Endothelial cell (in vitro differentiated cells): ENCODE measurements at regions not wholly inside any gene's neighbourhood (a gene's known extent, or its start where the extent isn't known, plus 50 kb on each side); places are given as distances from the start of the nearest gene placed in this dataset.

ENCODE experiments used
- DNase-seq: peaks from one replicate; pipeline ENCODE4 v3.0.0; 2021; ENCODE audit warnings: low spot score
- H3K27ac Mint-ChIP-seq: one replicate; pipeline ENCODE4 v1.8.0; 2021; ENCODE audit warnings: mixed read lengths, inconsistent platforms; ENCODE audit not compliant: unreplicated experiment
- H3K27me3 Mint-ChIP-seq: one replicate; pipeline ENCODE4 v1.8.0; 2021; ENCODE audit warnings: mild to moderate bottlenecking, moderate library complexity, mixed read lengths, inconsistent platforms; ENCODE audit not compliant: unreplicated experiment
- H3K36me3 Mint-ChIP-seq: one replicate; pipeline ENCODE4 v1.8.0; 2021; ENCODE audit warnings: mild to moderate bottlenecking, low read depth, mixed read lengths, inconsistent platforms; ENCODE audit not compliant: unreplicated experiment
- H3K4me1 Mint-ChIP-seq: one replicate; pipeline ENCODE4 v1.8.0; 2021; ENCODE audit warnings: mild to moderate bottlenecking, mixed read lengths, inconsistent platforms; ENCODE audit not compliant: unreplicated experiment
- H3K4me3 Mint-ChIP-seq: one replicate; pipeline ENCODE4 v1.8.0; 2021; ENCODE audit warnings: mild to moderate bottlenecking, mixed read lengths, inconsistent platforms; ENCODE audit not compliant: unreplicated experiment
- H3K9me3 Mint-ChIP-seq: one replicate; pipeline ENCODE4 v1.8.0; 2021; ENCODE audit warnings: mixed read lengths, inconsistent platforms; ENCODE audit not compliant: unreplicated experiment
- CTCF ChIP-seq: fragments of 200-600 bp; sonication (generic); IDR thresholded peaks from one replicate; pipeline ENCODE4 v1.5.0; 2021; ENCODE audit warnings: antibody characterized with exemption; ENCODE audit not compliant: unreplicated experiment

- Mint-ChIP-seq H3K36me3 (no peaks in the 10 kb centered on the region), H3K27me3 (no peaks in the 10 kb centered on the region), H3K9me3 (no peaks in the 10 kb centered on the region), H3K27ac (no peak overlapping the region), H3K4me3 (no peak overlapping the region), H3K4me1 (no peaks in the 10 kb centered on the region)
- no peak for DNase-seq
- no peak for TF ChIP-seq CTCF
Measured at GRCh38 chr7:79868010-79868409, 266.6 kb upstream of the GNAI1 start.

GRCh38 chr7:79862447-79863210, 272.0 kb upstream of the GNAI1 start:
- DNase-seq: no peak
- Mint-ChIP-seq H3K36me3 (no peaks in the 10 kb centered on the region), H3K4me3 (no peak overlapping the region), H3K9me3 (no peaks in the 10 kb centered on the region), H3K4me1 (no peaks in the 10 kb centered on the region), H3K27me3 (peaks cover 4% of the 10 kb centered on the region), H3K27ac (no peak overlapping the region)
- TF ChIP-seq CTCF: no peak

GRCh38 chr7:79855172-79855571, 279.5 kb upstream of the GNAI1 start:
- no peak for DNase-seq
- Mint-ChIP-seq H3K36me3 (no peaks in the 10 kb centered on the region), H3K4me1 (no peaks in the 10 kb centered on the region), H3K4me3 (no peak overlapping the region), H3K27me3 (no peaks in the 10 kb centered on the region), H3K27ac (no peak overlapping the region), H3K9me3 (no peaks in the 10 kb centered on the region)
- no peak for TF ChIP-seq CTCF

- no peak overlapping the region for H3K4me3 Mint-ChIP-seq
- H3K36me3 Mint-ChIP-seq: no peaks in the 10 kb centered on the region
- no peaks in the 10 kb centered on the region for H3K9me3 Mint-ChIP-seq
- no peak for DNase-seq
- H3K27ac Mint-ChIP-seq: no peak overlapping the region
- no peak for TF ChIP-seq CTCF
- H3K27me3 Mint-ChIP-seq: no peaks in the 10 kb centered on the region
- no peaks in the 10 kb centered on the region for H3K4me1 Mint-ChIP-seq
Measured at GRCh38 chr7:79854621-79855020, 280.0 kb upstream of the GNAI1 start.

DNA sequence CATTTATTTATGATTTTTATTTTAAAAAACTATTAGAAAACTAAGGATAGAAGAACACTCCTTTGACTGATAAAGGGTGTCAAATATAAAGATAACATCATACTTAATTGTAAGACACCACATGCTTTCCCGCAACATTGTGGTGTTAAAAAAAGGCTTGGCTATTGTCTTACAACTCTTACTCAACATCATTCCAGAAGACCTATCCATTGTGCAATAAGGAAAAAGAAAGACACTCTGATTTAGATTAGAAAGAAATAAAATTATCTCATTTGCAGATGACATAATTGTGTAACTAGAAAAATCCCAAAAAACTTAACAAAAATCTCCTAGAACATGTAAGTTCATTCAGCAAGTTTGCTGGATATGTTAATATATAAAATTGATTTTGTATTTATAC, 296.7 kb upstream of the GNAI1 start:
- Mint-ChIP-seq H3K27ac (no peak overlapping the region), H3K4me1 (no peaks in the 10 kb centered on the region), H3K9me3 (no peaks in the 10 kb centered on the region), H3K27me3 (no peaks in the 10 kb centered on the region), H3K36me3 (no peaks in the 10 kb centered on the region), H3K4me3 (no peak overlapping the region)
- no peak for TF ChIP-seq CTCF
- DNase-seq: no peak
